Activated naive CD4-positive, alpha-beta T cell treated with anti-CD3 and anti-CD28 coated beads, Interleukin-2, amount 50 U/mL, for 24 hours (primary cell): ENCODE measurements at regions not wholly inside any gene's neighbourhood (a gene's known extent, or its start where the extent isn't known, plus 50 kb on each side); places are given as distances from the start of the nearest gene placed in this dataset.

Source experiments
- H3K27ac Mint-ChIP-seq: one replicate; pipeline ENCODE4 v1.8.0; 2021; ENCODE audit warnings: mild to moderate bottlenecking, mixed read lengths
- H3K27me3 Mint-ChIP-seq: one replicate; pipeline ENCODE4 v1.8.0; 2021; ENCODE audit warnings: mixed read lengths
- H3K36me3 Mint-ChIP-seq: one replicate; pipeline ENCODE4 v1.8.0; 2021; ENCODE audit warnings: mixed read lengths
- H3K4me1 Mint-ChIP-seq: one replicate; pipeline ENCODE4 v1.8.0; 2021; ENCODE audit warnings: mixed read lengths
- H3K4me3 Mint-ChIP-seq: one replicate; pipeline ENCODE4 v1.8.0; 2021; ENCODE audit warnings: mild to moderate bottlenecking, mixed read lengths
- H3K9me3 Mint-ChIP-seq: one replicate; pipeline ENCODE4 v1.8.0; 2021; ENCODE audit warnings: mixed read lengths

DNA sequence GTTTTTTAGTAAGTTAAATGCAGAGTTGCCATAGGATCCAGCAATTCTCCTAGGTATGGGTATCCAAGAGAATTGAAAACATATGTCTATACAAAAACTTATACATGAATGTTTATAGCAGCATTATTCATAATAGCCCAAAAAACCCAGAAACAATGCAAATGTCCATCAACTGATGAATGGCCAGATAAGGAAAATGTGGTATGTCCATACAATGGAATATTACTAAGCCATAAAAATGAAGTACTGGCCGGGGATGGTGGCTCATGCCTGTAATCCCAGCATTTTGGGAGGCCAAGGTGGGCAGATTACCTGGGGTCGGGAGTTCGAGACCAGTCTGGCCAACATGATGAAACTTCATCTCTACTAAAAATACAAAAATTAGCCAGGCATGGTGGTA is 156.1 kb upstream of the PSMD7 start:
- no peaks in the 10 kb centered on the region for H3K36me3 Mint-ChIP-seq
- H3K4me3 Mint-ChIP-seq = no peak overlapping the region
- H3K4me1 Mint-ChIP-seq = no peaks in the 10 kb centered on the region
- no peaks in the 10 kb centered on the region for H3K9me3 Mint-ChIP-seq
- no peaks in the 10 kb centered on the region for H3K27me3 Mint-ChIP-seq
- H3K27ac Mint-ChIP-seq = no peak overlapping the region

GRCh38 chr16:74123826-74124225 is 172.8 kb upstream of the PSMD7 start:
- Mint-ChIP-seq H3K9me3 (peaks cover 14% of the 10 kb centered on the region), H3K4me1 (no peaks in the 10 kb centered on the region), H3K4me3 (no peak overlapping the region), H3K27ac (no peak overlapping the region), H3K36me3 (no peaks in the 10 kb centered on the region), H3K27me3 (peaks cover 11% of the 10 kb centered on the region)

- Mint-ChIP-seq H3K36me3 (no peaks in the 10 kb centered on the region), H3K4me1 (no peaks in the 10 kb centered on the region), H3K4me3 (no peak overlapping the region), H3K27ac (no peak overlapping the region), H3K9me3 (peaks cover 14% of the 10 kb centered on the region), H3K27me3 (peaks cover 10% of the 10 kb centered on the region)
These were observed 173.4 kb upstream of the PSMD7 start for GRCh38 chr16:74123195-74123594.

DNA sequence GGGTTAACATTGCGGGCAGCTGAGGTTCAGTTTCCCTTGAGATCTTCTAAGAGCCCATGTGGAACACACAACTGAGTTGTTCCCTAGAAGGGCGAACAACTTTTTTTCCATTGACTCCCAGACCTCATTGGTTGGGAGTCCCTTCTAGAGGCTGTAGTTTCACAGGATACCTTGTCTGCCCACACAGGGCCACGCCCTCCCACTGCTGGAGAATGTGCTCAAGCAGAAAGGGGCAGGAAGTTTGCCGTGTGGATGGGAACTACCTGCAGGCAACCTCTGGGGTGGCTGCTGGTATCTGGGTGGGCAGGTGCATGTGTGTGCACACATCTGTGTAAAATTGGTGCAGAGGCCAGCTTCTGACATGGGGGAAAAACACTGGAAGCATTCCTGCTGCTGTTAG is 178.8 kb upstream of the PSMD7 start:
- no peak overlapping the region for H3K27ac Mint-ChIP-seq

GRCh38 chr16:74113545-74113944 is 183.1 kb upstream of the PSMD7 start:
- peaks cover 3% of the 10 kb centered on the region for H3K27me3 Mint-ChIP-seq
- H3K9me3 Mint-ChIP-seq = no peaks in the 10 kb centered on the region
- H3K36me3 Mint-ChIP-seq = no peaks in the 10 kb centered on the region
- H3K27ac Mint-ChIP-seq = no peak overlapping the region
- no peak overlapping the region for H3K4me3 Mint-ChIP-seq
- H3K4me1 Mint-ChIP-seq = no peaks in the 10 kb centered on the region

More for the DNA sequence above, 178.8 kb upstream of the PSMD7 start:
- Mint-ChIP-seq H3K4me1 (no peaks in the 10 kb centered on the region), H3K9me3 (no peaks in the 10 kb centered on the region), H3K36me3 (no peaks in the 10 kb centered on the region), H3K4me3 (no peak overlapping the region), H3K27me3 (peaks cover 14% of the 10 kb centered on the region)

- no peak overlapping the region for H3K27ac Mint-ChIP-seq
- peaks cover 3% of the 10 kb centered on the region for H3K27me3 Mint-ChIP-seq
- no peak overlapping the region for H3K4me3 Mint-ChIP-seq
- H3K9me3 Mint-ChIP-seq = no peaks in the 10 kb centered on the region
- no peaks in the 10 kb centered on the region for H3K36me3 Mint-ChIP-seq
- peaks cover 4% of the 10 kb centered on the region for H3K4me1 Mint-ChIP-seq
These were observed 185.1 kb upstream of the PSMD7 start for GRCh38 chr16:74111456-74111982.

- H3K4me1 Mint-ChIP-seq = peaks cover 4% of the 10 kb centered on the region
- H3K27me3 Mint-ChIP-seq = no peaks in the 10 kb centered on the region
- H3K36me3 Mint-ChIP-seq = no peaks in the 10 kb centered on the region
- H3K27ac Mint-ChIP-seq = no peak overlapping the region
- H3K9me3 Mint-ChIP-seq = no peaks in the 10 kb centered on the region
- peak overlapping the region; percentile 62 for H3K4me3 Mint-ChIP-seq
These were observed 188.6 kb upstream of the PSMD7 start for GRCh38 chr16:74107795-74108610.

DNA sequence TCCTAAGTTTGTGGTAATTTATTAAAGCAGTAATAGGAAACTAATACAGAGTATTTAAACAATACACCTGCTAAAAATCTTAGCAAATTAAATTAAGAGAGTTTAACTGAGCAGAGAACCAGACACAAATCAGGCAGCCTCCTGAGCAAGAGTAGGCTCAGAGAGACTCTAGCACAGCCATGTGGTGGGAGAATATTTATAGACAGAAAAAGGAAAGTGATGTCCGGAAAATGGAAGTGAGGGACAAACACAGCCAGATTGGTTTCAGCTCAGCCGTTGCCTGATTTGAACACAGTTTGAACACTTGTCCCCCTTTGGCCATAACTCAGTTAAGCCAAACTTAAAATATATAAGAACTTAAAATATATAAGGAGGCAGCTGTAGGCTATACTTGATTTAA is 192.6 kb upstream of the PSMD7 start:
- peaks cover 6% of the 10 kb centered on the region for H3K27me3 Mint-ChIP-seq
- H3K4me1 Mint-ChIP-seq = peaks cover 4% of the 10 kb centered on the region
- H3K9me3 Mint-ChIP-seq = no peaks in the 10 kb centered on the region
- H3K36me3 Mint-ChIP-seq = no peaks in the 10 kb centered on the region
- H3K27ac Mint-ChIP-seq = no peak overlapping the region
- H3K4me3 Mint-ChIP-seq = no peak overlapping the region

DNA sequence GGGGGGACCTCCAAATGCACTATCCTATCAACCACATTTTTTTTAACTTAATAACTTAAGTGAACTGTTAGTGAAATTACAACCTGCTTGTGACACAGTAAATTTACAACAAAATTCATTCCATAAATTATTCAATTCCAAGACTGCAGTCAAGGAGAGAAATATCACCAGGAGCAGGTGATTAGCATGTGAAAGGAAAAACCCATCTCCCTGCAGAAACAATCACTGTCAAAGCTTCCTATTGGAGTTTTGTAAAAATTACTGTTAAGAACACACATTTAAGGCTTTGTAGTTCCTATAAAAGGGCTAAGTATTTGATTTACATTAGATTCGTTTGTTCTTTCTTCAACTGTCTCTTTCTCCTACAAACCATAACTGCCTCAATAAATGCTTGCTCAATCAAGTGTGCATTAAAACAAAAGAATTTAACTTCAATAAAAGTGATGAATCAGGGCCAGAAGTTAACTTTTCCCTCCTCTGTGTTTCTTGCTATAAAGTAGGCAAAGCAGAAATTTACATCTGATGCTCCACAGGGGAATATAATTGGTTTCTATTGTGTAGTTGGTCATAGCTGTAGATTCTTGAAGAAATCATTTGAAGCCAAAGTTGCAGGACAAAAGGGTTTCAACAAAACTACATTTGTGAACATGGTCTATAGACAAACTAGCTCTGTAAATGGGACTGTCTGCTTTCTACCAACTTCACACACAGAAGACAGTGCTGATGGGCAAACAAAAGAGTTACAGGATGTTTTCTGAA is 195.1 kb upstream of the PSMD7 start:
- Mint-ChIP-seq H3K4me3 (no peak overlapping the region), H3K27me3 (peaks cover 6% of the 10 kb centered on the region), H3K36me3 (no peaks in the 10 kb centered on the region), H3K4me1 (no peaks in the 10 kb centered on the region), H3K9me3 (no peaks in the 10 kb centered on the region), H3K27ac (no peak overlapping the region)

GRCh38 chr16:74100395-74101326 is 196.0 kb upstream of the PSMD7 start:
- H3K9me3 Mint-ChIP-seq = no peaks in the 10 kb centered on the region
- H3K36me3 Mint-ChIP-seq = no peaks in the 10 kb centered on the region
- H3K27me3 Mint-ChIP-seq = peaks cover 6% of the 10 kb centered on the region
- H3K4me3 Mint-ChIP-seq = no peak overlapping the region
- H3K27ac Mint-ChIP-seq = no peak overlapping the region
- H3K4me1 Mint-ChIP-seq = no peaks in the 10 kb centered on the region

GRCh38 chr16:74099530-74099929 is 197.1 kb upstream of the PSMD7 start:
- peaks cover 6% of the 10 kb centered on the region for H3K27me3 Mint-ChIP-seq
- H3K27ac Mint-ChIP-seq = no peak overlapping the region
- H3K4me3 Mint-ChIP-seq = no peak overlapping the region
- H3K4me1 Mint-ChIP-seq = no peaks in the 10 kb centered on the region
- no peaks in the 10 kb centered on the region for H3K36me3 Mint-ChIP-seq
- no peaks in the 10 kb centered on the region for H3K9me3 Mint-ChIP-seq

DNA sequence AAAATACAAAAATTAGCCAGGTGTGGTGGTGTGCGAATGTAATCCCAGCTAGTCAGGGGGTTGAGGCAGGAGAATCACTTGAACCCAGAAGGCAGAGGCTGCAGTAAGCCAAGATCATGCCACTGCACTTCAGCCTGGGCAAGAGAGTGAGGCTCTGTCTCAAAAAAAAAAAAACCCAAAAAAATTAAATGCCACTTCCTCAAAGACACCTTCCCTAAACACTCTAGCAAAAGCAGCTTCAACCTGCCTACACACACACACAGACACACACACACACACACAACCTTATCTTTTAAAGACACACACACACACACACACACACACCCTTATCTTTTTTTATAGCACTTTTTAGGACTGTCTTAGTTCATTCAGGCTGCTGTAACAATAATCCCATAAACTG is 201.7 kb upstream of the PSMD7 start:
- H3K9me3 Mint-ChIP-seq = no peaks in the 10 kb centered on the region
- H3K36me3 Mint-ChIP-seq = no peaks in the 10 kb centered on the region
- H3K27me3 Mint-ChIP-seq = peaks cover 5% of the 10 kb centered on the region
- no peak overlapping the region for H3K4me3 Mint-ChIP-seq
- no peaks in the 10 kb centered on the region for H3K4me1 Mint-ChIP-seq
- H3K27ac Mint-ChIP-seq = no peak overlapping the region

DNA sequence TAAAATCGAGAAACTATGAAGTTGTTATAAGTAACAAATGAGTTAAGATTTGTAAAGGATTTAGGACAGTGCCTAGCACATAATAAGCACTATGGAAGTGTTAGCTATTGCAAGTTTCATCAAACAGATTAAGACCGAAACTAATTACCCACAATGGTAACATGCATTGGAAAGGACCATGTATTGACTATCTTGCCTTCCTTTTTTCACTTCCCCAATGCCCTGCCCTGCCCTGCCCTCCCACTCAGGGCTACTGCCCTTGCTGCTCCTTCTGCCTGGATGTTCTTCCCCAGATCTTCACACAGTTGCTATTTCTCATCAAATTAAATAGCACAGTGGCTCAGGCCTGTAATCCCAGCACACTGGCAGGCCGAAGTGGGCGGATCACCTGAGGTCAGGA is 202.1 kb upstream of the PSMD7 start:
- Mint-ChIP-seq H3K4me3 (no peak overlapping the region), H3K27me3 (peaks cover under 1% of the 10 kb centered on the region), H3K27ac (no peak overlapping the region), H3K36me3 (no peaks in the 10 kb centered on the region), H3K9me3 (no peaks in the 10 kb centered on the region), H3K4me1 (no peaks in the 10 kb centered on the region)

DNA sequence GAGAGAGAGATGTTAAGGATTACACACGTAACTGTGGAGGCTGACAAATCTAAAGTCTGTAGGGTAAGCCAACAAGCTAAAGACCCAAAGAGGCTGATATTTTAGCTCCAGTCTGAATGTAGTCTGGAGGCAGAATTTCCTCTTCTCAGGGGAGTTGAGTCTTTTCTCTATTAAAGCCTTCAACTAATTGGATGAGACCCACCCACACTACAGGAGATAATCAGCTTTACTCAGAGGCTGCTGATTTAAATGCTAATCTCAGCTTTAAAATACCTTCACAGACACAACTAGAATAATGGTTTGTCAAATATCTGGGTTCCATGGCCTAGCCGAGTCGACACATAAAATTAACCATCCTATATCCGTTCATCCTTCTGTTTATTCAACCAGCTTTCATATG is 204.3 kb upstream of the PSMD7 start:
- Mint-ChIP-seq H3K27ac (no peak overlapping the region), H3K4me3 (no peak overlapping the region), H3K9me3 (peaks cover 4% of the 10 kb centered on the region), H3K36me3 (no peaks in the 10 kb centered on the region), H3K27me3 (peaks cover 1% of the 10 kb centered on the region), H3K4me1 (no peaks in the 10 kb centered on the region)

- Mint-ChIP-seq H3K36me3 (no peaks in the 10 kb centered on the region), H3K4me1 (no peaks in the 10 kb centered on the region), H3K9me3 (peaks cover 5% of the 10 kb centered on the region), H3K27ac (no peak overlapping the region), H3K27me3 (peaks cover 1% of the 10 kb centered on the region), H3K4me3 (no peak overlapping the region)
These were observed 205.7 kb upstream of the PSMD7 start for GRCh38 chr16:74090871-74091270.
